Embryonic facial prominence (tissue), 1 donor: ENCODE measurements at regions not wholly inside any gene's neighbourhood (a gene's known extent, or its start where the extent isn't known, plus 50 kb on each side); places are given as distances from the start of the nearest gene placed in this dataset.
"Not testable (repeated sequence)": the region's sequence is repeated elsewhere in the genome, so short reads cannot be mapped to it uniquely, and the experiment has no call there.

Experiments used
- DNase-seq: peaks from one replicate; pipeline ENCODE4 v3.0.0-alpha.2; 2016; ENCODE audit errors: extremely low spot score

DNA sequence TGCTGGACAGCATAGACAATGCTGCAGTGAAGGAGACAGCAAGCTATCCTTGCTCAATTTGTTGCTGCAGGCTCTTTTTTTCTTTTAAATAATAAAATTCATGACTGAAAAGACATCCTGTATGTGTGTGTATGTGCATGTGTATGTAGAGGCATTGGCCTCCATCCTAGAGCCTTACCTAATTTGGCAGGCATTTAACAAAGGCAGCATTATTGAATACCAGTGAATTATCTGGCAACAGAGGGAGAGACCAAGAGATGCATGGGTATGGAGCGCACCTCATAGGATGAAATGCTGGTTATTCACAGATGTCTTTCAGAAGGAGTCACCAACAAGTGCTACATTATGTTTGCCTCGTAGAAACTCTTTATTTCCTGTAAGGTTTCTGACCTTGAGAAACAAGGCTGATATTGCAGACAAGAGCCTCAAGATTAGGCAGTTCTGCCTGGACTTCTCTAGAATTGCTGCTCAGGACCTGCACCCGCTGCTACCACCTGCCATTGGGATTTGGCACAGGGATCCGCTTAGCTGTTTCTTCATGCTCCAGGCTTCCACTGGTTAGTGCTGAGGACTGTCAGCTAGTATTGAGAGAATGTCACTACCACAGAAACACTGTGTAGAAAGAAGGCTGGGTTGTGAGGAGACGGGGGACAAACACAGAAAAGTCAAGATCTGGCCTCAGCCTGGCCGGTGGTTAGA lies 247.7 kb upstream of the RFX3 start:
- no peak for DNase-seq

DNA sequence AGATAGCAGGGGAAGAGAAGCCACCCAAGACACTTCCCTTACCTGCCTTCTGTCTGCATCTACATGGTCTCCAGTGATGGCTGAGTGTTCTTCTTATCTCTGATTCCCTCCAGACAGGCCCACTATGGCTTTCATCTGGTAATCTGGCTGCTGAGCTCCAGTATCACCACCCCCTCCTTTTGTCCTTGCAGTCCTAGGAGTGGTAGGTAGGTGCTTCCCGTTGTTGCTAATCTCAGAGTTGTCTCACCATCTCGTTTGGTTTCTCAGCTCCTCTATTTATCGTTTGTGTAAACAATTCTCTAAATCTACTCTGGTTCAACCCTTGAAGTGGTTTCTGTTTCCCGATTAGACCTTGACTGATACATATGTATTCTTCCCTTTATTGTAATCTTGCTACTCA lies 243.8 kb upstream of the RFX3 start:
- DNase-seq = no peak

DNA sequence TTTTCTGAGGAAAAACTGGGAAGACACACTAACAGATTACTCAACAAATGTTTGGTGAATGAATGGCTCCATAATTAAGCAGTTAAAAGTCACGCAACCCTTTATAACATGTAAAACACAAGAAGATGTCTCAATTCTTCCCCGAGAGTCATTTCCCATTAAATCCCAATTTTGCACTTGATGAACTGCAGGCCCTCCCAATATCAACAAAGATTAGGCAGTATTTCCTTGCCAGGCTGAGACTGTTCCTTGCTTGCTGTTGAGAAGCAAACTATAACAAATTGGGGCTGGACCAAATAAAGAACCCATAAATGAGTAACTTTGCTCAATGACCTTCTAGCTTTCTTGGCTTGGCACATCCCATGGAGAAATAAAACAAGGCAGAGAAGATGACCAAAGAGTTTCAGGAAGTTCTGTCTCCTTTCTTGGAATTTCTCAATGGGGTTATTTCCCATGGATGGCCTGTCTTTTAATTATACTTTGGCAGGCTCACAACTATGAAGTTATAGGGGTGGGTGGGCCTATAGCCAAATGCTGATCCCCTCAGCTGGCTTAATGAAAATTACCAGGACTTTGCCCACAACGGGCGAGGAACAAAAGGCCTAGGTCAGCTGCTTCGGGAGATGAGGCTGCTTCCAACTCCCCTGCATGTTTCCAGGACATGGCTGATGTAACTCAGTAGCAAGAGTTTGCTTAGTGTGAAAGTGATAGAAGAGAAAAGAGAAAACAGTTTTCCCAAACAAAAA lies 243.1 kb upstream of the RFX3 start:
- no peak for DNase-seq

DNA sequence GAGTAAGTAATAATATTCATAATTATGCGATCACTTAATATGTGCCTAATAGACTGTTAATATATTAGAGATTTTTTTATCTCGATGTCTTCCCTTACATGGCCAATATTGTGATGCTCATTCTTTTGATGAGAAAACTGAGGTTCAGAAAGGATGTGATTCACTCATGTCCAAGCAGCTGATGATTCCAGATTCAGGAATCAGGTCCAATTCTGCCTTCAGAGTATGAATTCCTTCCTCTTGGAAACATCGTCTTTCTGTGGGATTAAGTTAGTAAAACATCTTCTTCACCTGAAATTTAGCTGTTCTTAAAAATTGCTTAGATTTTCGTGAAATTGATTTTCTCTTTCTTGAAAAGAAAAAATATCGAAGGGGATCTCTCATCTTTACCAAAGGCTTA lies 242.5 kb upstream of the RFX3 start:
- no peak for DNase-seq

DNA sequence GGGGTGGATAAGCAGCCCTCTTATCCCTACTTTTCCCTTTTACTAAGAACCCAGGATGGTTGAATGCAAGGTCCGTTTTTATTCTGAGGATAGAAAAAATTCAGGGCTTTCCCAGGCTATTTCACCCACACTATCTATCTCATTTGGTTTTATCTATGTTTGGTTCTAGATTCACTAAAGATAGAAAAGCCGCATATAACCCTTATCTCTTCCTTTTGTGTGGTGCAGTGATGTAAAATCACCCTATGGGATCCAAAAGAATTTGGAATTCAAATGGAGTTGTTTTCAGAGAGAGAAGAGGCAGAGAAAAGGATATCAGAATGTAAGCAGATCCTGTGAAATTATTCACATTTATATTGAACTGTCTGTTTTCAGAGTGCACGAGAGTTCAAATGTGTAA lies 236.3 kb upstream of the RFX3 start:
- no peak for DNase-seq

DNA sequence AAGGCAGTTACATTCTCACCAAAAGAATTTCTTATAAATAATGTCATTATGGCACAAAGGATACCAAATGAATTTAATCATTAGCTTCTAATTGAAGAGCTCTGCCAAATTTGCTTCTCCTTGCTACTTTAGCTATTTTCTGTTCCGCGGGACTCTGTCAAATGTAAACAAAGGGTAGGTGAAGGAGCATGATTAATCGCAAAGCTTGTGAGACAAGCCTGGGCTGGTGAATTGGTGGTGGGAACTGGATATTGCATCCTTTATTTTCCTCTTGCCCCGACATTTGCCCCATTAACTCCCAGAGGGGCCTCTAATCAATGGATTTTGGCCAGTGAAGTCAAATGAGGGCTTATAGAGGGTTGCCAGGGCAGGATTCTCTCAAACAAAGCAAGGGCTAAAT lies 234.2 kb upstream of the RFX3 start:
- no peak for DNase-seq

DNA sequence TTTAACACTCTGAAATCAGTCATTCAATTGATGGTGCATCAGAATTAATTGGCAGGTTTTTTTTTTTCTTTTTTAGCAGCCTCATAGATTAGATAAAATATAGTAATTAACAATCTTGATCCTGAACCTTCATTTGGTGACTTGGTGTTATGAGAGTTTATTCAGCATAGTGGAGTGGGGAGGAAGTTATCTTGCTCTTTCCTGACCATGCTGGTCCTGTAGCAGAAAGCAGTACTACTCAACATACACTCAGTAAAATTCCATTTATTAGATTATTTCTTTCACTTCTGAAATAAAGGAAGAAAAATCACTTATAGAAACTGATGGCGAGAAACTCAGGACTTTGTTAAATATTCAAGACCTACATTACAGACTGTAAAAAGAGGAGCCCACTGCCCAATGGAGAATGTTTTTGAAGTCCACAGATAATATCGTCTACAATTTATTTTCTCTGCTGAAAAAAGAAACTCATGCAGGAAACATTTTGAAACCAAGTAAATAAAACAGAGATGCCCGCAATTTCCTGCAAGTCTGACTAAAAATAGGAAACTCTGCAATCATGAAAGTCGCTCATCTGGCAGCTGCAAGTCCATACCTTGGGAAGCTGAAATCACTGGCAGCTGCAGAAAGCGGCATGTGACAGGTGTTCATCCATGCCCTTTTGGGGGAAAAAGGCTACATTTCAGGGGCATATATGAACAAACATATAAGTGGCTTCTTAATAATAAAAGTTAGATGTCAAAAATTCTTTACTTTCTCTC lies 233.2 kb upstream of the RFX3 start:
- DNase-seq = no peak

DNA sequence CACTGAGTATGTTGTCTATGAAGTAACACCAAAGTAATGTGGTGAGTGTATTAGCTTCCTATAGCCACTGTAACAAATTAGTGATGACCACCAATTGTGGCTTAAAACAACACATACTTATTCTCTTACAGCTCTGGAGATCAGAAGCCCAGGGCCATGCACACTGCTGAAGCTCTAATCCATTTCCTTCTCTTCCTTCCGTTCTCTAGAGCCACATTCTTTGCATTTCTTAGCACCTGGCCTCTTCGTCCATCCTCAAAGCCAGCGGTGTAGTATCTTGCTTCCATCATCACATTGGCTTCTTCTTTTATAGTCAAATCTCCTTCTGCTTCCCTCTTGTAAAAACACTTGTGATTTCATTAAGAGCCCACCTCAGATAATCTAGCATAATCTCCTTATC lies 230.3 kb upstream of the RFX3 start:
- DNase-seq = no peak

DNA sequence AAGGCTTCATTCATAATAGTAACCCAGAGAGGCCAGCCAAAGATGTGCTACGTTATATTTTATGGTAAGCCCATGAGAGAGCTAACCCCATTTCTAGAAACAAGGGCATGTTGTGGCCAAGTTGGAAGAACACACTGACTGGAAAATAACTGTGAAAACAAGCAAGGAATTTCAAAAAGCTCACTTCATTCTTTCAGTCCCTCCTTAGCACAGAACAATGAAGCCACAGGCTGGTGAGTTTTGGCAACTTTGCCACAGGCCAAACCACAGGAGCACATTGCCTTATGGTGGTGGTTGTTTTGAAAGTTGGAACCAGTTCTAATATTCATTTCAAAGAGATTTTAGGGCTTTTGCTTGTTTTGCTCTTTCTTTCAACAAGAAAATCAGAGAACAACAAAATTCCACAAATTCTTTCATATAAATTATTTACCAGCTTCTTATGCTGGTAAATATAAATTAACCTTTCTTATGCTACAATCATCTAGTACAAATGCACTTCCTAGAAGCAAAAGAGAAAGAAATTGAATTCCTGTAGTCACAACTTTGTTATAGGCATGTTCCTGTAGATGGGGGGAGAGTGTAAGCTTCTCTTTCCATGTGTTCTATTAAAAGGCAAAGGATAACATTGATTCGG lies 225.4 kb upstream of the RFX3 start:
- DNase-seq = no peak

DNA sequence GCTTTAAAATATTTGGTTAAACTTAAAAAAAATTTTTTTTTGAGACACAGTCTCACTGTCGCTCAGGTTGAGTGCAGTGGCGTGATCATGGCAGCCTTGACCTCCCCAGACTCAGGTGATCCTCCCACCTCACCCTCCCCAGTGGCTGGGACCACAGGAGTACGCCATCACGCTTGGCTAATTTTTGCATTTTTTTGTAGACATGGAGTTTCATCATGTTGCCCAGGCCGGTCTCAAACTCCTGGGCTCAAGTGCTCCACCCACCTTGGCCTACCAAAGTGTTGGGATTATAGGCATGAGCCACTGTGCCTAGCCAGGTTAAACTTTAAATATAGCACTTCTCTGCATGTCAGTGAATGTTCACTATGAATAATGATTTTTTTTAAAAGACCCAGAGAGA lies 224.5 kb upstream of the RFX3 start:
- DNase-seq = no peak

DNA sequence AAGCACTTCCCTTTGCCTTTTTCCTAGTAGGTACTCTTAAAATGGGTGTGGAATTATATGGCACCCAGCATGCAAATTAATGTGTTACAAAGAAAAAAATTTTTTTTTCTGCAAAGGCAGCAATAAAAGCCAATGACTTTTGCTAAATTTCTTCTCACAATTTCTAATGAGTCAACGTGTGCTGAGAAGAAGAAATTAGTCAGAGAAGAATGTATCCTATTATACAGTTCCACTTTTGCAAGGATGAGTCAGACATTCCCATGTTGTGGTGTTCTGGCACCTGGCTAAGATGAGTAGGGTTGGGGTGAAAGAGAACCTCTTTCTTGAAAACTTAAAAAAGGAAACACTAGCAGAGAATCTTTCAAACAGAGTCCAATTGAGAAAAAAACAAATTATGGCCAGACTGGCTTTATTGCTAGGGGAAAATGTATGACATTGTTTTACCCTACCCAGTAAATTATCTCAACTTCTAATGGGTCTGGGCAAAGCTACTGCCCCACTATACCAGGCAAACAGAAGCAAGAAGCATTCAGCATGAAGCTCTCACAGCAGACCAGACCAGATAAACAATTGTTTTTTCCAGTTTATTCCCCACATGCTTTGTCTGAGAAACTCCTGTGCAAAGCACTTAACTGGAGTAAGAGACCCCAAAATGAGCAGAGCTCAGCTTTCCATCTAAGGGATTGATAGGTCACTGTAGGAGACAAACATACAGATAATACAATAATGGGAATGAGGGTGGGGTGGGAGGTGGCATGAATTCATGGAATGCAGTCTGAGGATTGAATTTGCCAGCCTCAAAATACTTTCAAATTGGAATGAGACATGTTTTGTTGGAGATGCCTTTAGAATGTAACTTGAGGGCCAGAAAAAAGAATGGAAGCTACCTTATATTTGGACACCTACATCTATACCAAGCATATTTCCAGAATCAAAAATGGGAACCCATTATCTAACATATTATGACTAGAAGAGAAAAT lies 220.8 kb upstream of the RFX3 start:
- no peak for DNase-seq

DNA sequence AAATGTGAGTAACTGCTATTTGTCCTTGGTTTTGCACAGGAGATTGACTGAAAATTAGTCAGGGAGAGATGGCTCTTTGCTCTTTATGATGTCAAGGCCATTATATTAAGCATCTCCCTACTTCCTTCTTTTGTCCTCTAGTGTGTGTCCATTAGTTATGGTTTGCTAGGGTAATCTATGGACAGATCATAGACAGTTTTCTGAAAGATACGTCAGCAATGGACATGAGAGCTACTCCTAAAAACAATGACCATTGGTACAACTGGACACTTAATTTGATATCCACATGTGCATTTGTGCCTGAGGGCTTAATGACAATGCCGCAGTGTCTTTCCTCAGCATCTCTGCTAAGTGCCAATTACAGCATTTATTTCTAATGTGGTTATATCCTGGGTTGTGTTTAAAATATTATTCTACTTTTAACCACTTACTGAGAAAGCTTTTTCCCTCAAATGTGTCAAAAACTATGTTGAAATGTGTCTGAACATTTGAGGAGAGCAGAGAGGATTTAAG lies 218.2 kb upstream of the RFX3 start:
- DNase-seq = no peak

DNA sequence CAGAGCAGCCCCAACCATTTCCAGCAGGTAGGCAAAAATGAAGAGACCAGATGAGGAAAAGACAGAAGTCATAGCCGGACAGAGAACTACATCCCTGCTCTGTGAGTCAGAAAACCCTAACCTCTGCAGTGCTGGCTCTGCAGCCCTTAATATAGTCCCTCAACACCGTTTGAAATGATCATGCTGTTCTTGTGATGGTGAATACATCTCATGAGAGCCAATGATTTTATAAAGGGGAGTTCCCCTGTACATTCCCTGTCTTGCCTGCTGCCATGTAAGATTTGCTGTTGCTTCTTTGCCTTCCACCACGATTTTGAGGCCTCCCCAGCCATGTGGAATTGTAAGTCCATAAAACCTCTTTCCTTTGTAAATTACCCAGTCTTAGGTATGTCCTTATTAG lies 216.8 kb upstream of the RFX3 start:
- no peak for DNase-seq

DNA sequence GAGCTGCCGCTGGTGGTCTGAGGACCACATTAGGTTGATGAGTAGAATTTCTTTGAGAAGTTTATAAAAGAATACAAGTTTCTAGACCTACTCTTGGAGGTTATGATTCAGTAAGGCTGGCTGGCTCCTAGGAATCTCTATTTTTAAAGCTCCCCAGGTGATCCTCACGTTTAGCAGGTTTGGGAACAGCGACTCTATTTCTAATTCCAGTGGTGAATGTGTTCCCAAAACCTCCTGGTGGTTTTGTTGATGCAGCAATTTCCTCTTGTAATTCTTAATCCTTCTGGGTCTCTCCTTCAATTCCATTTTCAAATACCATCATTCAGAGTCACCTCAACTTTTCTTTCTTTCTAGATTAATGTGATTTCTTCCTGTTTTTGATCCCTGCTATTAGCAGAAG lies 215.9 kb upstream of the RFX3 start:
- no peak for DNase-seq

DNA sequence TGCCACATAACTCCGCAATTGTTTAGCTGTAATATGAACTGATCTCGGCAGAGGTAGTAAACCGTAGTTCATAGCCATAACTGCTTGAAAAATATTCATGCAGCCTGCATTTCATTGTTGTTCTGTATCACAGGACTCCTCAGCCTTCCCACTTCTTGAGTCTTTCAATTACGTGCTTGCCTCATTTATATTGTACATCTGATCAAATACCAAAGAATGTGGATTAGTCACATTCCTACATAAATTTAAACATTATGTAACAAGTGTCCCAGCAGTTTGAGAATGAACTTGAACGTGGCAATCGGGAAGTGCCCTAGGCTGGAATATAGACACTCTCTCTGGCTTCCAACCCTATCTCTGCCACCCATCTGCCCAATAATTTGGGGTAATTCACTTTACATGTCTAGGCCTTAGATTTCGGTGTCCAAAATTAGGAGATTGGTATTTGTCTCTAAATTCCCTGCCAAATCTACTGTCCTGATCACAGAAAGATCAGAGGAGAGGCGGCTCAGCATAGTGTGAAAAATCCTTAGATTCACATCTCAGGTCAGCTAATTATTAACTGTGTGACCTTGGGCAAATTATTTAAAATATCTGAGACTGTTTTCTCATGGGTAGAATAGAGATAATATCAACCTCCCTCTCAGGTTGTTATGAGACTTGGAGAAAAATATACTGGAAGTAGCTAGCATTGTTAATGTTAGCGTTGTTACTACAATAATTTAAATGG lies 215.1 kb upstream of the RFX3 start:
- DNase-seq = no peak

DNA sequence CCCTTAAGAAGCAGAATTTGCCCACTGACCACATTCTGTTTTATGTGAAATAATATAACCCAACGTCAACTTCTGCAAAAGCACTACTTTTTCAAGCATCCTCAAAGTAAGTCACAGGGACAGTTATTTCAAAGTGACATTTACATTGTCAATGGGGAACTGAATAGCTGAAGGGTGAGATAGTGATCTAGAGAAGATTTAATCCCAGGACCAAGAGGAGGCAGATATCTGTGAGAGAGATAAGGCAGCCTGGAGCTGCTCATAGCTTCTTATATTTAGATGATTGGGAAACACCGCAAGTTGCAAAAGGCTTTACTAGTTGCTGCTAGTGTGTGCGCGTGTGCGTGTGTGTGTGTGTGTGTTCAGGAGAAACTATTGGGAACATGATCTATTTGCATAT lies 210.4 kb upstream of the RFX3 start:
- no peak for DNase-seq

DNA sequence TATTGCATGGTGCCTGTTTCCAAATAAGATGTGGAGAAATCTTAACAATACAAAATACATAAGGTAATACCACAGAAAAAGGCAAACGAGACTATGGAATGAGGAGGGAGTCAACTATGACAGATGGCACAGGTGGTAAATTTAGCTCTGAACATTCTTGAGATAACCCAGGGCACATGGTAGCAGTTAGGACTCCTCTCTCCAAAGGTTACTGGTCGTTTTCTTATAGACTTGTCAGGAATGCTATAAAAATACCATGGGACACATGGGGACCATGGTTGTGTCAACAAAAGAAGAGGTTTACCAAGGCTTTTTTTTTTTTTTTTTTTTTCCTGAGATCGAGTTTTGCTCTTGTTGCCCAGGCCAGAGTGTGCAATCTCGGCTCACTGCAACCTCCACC lies 209.4 kb upstream of the RFX3 start:
- no peak for DNase-seq

DNA sequence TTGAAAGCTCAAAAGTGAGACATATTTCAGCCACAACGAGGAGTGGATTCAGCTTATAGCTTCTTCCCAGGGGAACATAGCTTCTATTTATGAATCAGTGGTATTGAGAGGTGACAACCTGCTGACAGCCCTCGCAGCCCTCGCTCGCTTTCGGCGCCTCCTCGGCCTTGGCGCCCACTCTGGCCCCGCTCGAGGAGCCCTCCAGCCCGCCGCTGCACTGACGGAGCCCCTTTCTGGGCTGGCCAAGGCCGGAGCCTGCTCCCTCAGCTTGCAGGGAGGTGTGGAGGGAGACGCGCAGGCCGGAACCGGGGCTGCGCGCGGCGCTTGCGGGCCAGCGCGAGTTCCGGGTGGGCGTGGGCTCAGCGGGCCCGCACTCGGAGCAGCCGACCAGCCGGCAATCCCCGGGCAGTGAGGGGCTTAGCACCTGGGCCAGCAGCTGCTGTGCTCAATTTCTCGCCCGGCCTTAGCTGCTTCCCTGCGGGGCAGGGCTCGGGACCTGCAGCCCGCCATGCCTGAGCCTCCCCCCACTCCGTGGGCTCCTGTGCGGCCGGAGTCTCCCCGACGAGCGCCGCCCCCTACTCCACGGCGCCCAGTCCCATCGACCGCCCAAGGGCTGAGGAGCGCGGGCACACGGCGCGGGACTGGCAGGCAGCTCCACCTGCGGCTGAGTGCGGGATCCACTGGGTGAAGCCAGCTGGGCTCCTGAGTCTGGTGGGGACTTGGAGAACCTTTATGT lies 207.9 kb upstream of the RFX3 start:
- not testable (repeated sequence) for DNase-seq

DNA sequence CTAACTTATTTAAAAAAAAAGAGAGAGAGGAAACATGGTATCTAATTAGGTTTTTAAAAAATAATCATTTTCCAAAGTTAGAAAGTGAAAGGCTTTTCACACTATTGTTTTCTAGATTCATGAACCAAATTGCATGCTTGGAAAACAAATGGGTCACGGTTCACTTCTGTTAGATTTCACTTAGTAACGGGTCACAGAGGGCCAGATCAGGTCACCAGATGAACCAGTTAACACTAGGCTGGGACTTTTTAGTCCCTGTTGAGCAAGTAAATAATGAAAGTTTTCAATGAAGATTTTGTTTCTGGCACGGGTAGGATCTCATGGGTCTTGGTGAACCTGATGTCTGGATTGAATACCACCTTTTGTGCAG lies 207.2 kb upstream of the RFX3 start:
- no peak for DNase-seq
